Right ventricle myocardium superior (tissue), 1 donor: ENCODE measurements at regions not wholly inside any gene's neighbourhood (a gene's known extent, or its start where the extent isn't known, plus 50 kb on each side); places are given as distances from the start of the nearest gene placed in this dataset.
"Not testable (repeated sequence)": the region's sequence is repeated elsewhere in the genome, so short reads cannot be mapped to it uniquely, and the experiment has no call there.

Source experiments
- ATAC-seq: fragments of 200-7000 bp; cut with Tn5 transposase; one replicate; pipeline ENCODE4 v1.9.1; 2020; ENCODE audit warnings: mild to moderate bottlenecking; ENCODE audit not compliant: poor library complexity
- DNase-seq: peaks from one replicate; pipeline ENCODE4 v3.0.0-alpha.2; 2020
- intact Hi-C: fragments of 100-400 bp; cut with DNase I; formaldehyde crosslinking; loops from one replicate; pipeline ENCODE4 v1.11.2; 2022
- donor health status: DM: no; HTN: yes; CAD: no; lungs with severe emphysema.

DNA sequence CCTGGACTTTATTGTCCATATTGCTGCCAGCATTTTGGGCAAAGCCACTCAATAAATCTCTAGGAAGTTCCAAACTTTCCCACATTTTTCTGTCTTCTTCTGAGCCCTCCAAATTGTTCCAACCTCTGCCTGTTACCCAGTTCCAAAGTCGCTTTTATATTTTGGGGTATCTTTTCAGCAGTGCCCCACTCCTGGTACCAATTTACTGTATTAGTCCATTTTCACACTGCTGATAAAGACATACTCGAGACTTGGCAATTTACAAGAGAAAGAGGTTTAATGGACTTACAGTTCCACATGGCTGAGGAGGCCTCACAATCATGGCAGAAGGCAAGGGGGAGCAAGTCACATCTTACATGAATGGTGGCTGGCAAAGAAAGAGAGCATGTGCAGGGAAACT is 53.4 kb downstream of the AHSP start:
- ATAC-seq, DNase-seq, intact Hi-C loops: not testable (repeated sequence)

DNA sequence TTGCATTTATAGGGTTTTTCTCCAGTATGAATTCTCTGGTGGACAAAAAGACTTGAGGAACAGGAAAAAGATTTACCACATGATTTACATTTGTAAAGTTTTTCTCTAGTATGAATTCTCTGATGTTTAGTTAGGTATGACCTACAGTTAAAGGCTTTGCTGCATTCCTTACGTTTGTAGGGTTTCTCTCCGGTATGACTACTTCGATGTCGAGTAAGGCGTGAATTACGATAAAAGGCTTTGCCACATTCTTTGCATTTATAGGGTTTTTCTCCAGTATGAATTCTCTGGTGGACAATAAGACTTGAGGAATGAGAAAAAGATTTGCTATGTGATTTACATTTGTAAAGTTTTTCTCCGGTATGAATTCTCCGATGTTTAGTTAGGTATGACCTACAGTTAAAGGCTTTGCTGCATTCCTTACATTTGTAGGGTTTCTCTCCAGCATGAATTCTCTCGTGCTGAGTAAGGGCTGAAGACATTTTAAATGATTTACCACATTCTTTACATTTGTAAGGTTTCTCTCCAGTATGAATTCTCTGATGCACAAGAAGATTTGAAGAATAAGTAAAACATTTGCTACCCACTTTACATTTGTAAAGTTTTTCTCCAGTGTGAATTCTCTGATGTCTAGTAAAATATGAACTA is 74.2 kb downstream of the AHSP start:
- DNase-seq, ATAC-seq, intact Hi-C loops: not testable (repeated sequence)

- no peak for DNase-seq
- no peak for ATAC-seq
- intact Hi-C loops, result no loop called here
Observed at GRCh38 chr16:31618130-31618529, 90.4 kb downstream of the AHSP start.

GRCh38 chr16:31636433-31636832 is 108.7 kb downstream of the AHSP start:
- ATAC-seq, result no peak
- DNase-seq, result no peak
- intact Hi-C loops, result no loop called here

- no peak for DNase-seq
- ATAC-seq, result no peak
- intact Hi-C loops, result no loop called here
Observed at GRCh38 chr16:31641279-31641678, 113.6 kb downstream of the AHSP start.

DNA sequence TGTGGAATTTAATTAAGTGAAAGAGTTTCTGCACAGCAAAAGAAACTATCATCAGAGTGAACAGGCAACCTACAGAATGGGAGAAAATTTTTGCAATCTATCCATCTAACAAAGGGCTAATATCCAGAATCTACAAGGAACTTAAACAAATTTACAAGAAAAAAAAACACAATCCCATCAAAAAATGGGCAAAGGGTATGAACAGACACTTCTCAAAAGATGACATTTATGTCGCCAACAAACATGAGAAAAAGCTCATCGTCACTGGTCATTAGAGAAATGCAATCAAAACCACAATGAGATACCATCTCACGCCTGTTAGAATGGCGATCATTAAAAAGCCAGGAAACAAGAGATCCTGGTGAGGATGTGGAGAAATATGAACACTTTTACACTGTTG is 128.0 kb downstream of the AHSP start:
- DNase-seq, intact Hi-C loops, ATAC-seq: not testable (repeated sequence)

GRCh38 chr16:31664683-31665482 is 137.2 kb downstream of the AHSP start:
- ATAC-seq (no peak), DNase-seq (no peak)
- intact Hi-C loops, result no loop called here

DNA sequence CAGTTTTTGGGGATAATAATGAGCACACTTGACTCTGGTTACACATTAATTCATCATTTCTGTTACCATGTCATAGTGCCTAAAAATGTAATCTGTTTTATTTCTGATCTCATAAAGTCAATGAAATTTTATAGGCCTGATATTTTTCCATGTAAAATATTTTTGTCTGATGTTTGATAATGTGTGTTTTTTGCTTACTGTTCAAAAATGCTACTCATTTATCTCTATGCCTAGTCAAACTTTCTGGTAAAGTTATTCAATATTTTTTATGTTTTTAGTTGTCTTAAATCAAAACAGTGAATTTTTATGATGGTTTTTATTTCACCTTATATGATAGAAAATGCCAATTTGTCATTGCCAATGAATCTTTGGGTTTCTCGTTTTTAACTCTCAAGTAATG is 147.0 kb downstream of the AHSP start:
- no peak for DNase-seq
- no peak for ATAC-seq
- intact Hi-C loops, result no loop called here

DNA sequence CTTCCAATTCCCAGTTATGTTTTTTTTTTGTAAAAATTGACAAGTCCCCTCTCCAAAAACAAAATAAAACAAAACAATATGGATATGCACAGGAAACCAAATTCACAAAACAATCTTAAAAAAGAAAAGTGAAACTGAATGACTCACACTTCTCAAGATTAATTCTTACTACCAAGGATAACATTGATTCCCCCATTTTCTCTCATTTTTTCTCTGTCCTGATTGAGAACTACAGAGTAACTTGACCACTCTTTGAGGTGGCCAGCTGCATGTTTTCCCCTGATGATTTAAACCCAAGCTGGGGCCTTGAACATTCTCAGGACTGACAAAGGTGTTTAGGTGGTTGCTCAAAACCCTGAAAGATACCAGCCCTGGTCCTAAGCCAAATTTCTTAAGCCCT is 149.0 kb downstream of the AHSP start:
- no peak for DNase-seq
- intact Hi-C loops, result no loop called here
- ATAC-seq, result no peak

DNA sequence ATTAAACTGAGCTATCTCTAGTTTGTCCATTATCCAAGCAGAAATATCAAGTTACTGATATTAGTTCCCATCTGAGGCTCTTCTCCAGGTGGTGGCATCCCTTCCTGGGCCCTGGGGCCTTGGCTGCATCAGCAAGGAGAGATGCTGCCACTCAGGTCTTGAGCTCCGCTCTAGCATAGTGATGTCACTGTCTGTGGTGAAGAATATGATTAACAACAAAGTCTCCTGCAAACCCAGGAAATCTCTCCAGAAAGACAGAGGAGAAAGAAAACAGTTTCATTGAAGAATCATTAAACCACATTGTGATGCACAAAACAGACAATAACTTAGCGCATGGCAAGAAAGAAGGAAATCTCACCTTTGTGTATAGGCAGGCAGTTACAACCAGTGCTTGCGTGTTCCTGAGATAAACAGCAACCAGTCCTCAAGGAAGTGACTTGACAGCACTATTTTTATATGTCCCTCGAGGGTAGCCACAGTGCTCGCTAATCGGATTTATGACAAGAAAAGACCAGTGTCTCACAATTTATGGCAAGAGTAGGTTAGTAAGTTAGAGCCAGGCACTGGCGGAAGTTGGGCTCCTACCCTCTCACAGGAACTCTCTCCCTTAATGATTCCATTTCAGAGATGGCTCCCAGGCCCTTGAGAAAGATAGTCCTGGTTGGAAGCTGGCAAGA is 151.1 kb downstream of the AHSP start:
- intact Hi-C loops, result no loop called here
- DNase-seq, result no peak
- no peak for ATAC-seq

DNA sequence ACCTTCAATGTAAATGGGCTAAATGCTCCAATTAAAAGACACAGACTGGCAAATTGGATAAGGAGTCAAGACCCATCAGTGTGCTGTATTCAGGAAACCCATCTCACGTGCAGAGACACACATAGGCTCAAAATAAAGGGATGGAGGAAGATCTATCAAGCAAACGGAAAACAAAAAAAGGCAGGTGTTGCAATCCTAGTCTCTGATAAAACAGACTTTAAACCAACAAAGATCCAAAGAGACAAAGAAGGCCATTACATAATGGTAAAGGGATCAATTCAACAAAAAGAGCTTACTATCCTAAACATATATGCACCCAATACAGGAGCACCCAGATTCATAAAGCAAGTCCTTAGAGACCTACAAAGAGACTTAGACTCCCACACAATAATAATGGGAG is 161.6 kb downstream of the AHSP start:
- DNase-seq, ATAC-seq, intact Hi-C loops: not testable (repeated sequence)

GRCh38 chr16:31692338-31692737 is 164.6 kb downstream of the AHSP start:
- intact Hi-C loops, DNase-seq, ATAC-seq: not testable (repeated sequence)

- DNase-seq (no peak), ATAC-seq (no peak)
- intact Hi-C loops, result no loop called here
Observed at GRCh38 chr16:31693733-31694132, 166.0 kb downstream of the AHSP start.

GRCh38 chr16:31694461-31694860 is 166.8 kb downstream of the AHSP start:
- intact Hi-C loops, result no loop called here
- no peak for ATAC-seq
- DNase-seq, result no peak

GRCh38 chr16:31695667-31696066 is 168.0 kb downstream of the AHSP start:
- intact Hi-C loops, result no loop called here
- ATAC-seq, result no peak
- no peak for DNase-seq

GRCh38 chr16:31696968-31697743 is 169.5 kb downstream of the AHSP start:
- intact Hi-C loops, result no loop called here
- no peak for ATAC-seq
- DNase-seq, result no peak

- intact Hi-C loops, result no loop called here
- DNase-seq (no peak), ATAC-seq (no peak)
Observed at GRCh38 chr16:31697744-31698125, 170.0 kb downstream of the AHSP start.

GRCh38 chr16:31698901-31699300 is 171.2 kb downstream of the AHSP start:
- intact Hi-C loops, result no loop called here
- no peak for DNase-seq
- ATAC-seq, result no peak

DNA sequence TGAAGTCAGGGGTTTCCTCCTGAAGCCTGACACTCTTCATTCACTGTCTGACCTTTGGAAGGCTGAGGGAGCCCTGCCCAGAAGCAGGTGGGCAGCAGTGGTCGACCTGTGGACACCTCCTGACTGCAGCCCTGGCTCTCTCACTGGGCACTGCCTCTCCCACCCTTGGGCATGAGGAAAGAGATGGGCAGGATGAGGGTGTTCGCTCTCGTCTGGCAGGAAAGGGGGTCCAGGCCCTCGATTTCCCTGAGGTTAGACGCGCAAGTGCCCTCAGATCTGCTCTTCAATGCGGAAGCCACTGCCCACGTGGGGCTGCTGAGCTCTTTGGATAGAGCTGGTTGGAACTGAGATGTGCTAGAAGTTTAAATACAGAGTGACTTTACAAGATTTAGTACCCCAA is 171.9 kb downstream of the AHSP start:
- intact Hi-C loops, result no loop called here
- no peak for DNase-seq
- no peak for ATAC-seq
